SU-DHL-6 (cell line): ENCODE measurements at regions not wholly inside any gene's neighbourhood (a gene's known extent, or its start where the extent isn't known, plus 50 kb on each side); places are given as distances from the start of the nearest gene placed in this dataset.
"Not testable (repeated sequence)": the region's sequence is repeated elsewhere in the genome, so short reads cannot be mapped to it uniquely, and the experiment has no call there.

Source experiments
- H2AFZ ChIP-seq: fragments of 200-600 bp; sonication (generic); 2 replicates; pipeline ENCODE4 v1.6.1; 2014; ENCODE audit warnings: low read depth, mild to moderate bottlenecking, moderate library complexity, mixed read lengths, antibody characterized with exemption, low read length; ENCODE audit not compliant: severe bottlenecking
- H3F3A ChIP-seq: fragments of 200-600 bp; shearing (Covaris generic); 2 replicates; pipeline ENCODE4 v1.6.0; 2016; ENCODE audit warnings: antibody characterized with exemption, mild to moderate bottlenecking; ENCODE audit not compliant: insufficient read depth
- H3K27ac ChIP-seq: fragments of 200-600 bp; sonication (generic); 2 replicates; pipeline ENCODE4 v1.5.1; 2016; ENCODE audit warnings: low read depth, mild to moderate bottlenecking, low read length, moderate library complexity, mixed read lengths
- H3K27me3 ChIP-seq: fragments of 200-600 bp; sonication (generic), shearing (Covaris generic); 2 replicates; pipeline ENCODE4 v1.6.0; 2014; ENCODE audit warnings: mild to moderate bottlenecking, low read length
- H3K36me3 ChIP-seq: fragments of 200-600 bp; sonication (generic); 2 replicates; pipeline ENCODE4 v1.6.1; 2014; ENCODE audit warnings: mild to moderate bottlenecking, low read length, mixed read lengths
- H3K4me2 ChIP-seq: fragments of 300-600, 200-600 bp; shearing (Covaris generic), sonication (generic); 2 replicates; pipeline ENCODE4 v1.6.0; 2014; ENCODE audit warnings: low read length, low read depth, mild to moderate bottlenecking; ENCODE audit not compliant: poor library complexity, severe bottlenecking
- H3K4me3 ChIP-seq: fragments of 200-600 bp; sonication (generic); 2 replicates; pipeline ENCODE4 v1.5.1; 2014; ENCODE audit warnings: antibody characterized with exemption, low read length, mild to moderate bottlenecking, mixed read lengths; ENCODE audit not compliant: insufficient read depth, poor library complexity, severe bottlenecking
- H3K79me2 ChIP-seq: fragments of 200-600 bp; sonication (generic); 2 replicates; pipeline ENCODE4 v1.6.1; 2014; ENCODE audit warnings: mild to moderate bottlenecking, low read length, moderate library complexity; ENCODE audit not compliant: insufficient read depth
- H3K9ac ChIP-seq: fragments of 200-600 bp; sonication (generic); 2 replicates; pipeline ENCODE4 v1.7.0; 2014; ENCODE audit warnings: mild to moderate bottlenecking, low read length
- H3K9me2 ChIP-seq: fragments of 200-600 bp; sonication (generic); replicated peaks from 2 replicates; pipeline ENCODE4 v1.6.1; 2014; ENCODE audit warnings: low read length; ENCODE audit not compliant: insufficient read depth
- H3K9me3 ChIP-seq: fragments of 200-600 bp; sonication (generic); 2 replicates; pipeline ENCODE4 v1.6.1; 2014; ENCODE audit warnings: low read length, mixed read lengths; ENCODE audit not compliant: insufficient read depth
- H4K20me1 ChIP-seq: fragments of 200-600 bp; sonication (generic); 2 replicates; pipeline ENCODE4 v1.6.1; 2014; ENCODE audit warnings: low read depth, mild to moderate bottlenecking, antibody characterized with exemption, low read length, moderate library complexity, mixed read lengths
- CTCF ChIP-seq: fragments of 200-600 bp; sonication (generic); IDR thresholded peaks from one replicate; pipeline ENCODE4 v1.5.1; 2017; ENCODE audit warnings: antibody characterized with exemption, mild to moderate bottlenecking, low read length, moderate library complexity; ENCODE audit not compliant: insufficient read depth, poor library complexity, severe bottlenecking
- EZH2phosphoT487 ChIP-seq: fragments of 200-600 bp; sonication (generic), shearing (Covaris generic); conservative IDR thresholded peaks from 2 replicates; pipeline ENCODE4 v1.6.1; 2018; ENCODE audit warnings: mild to moderate bottlenecking, antibody characterized with exemption, low read length, moderate library complexity, mixed read lengths

GRCh38 chr5:174462129-174462528 lies 262.3 kb upstream of the MSX2 start:
- Histone ChIP-seq H3F3A (no peaks in the 10 kb centered on the region), H3K27me3 (no peaks in the 10 kb centered on the region), H3K4me3 (no peak overlapping the region), H3K9me2 (no peaks in the 10 kb centered on the region), H3K9ac (no peak overlapping the region), H3K4me2 (no peak overlapping the region), H3K36me3 (no peaks in the 10 kb centered on the region), H3K79me2 (no peaks in the 10 kb centered on the region), H3K9me3 (no peaks in the 10 kb centered on the region), H3K27ac (no peak overlapping the region), H4K20me1 (no peaks in the 10 kb centered on the region), H2AFZ (no peak overlapping the region)
- TF ChIP-seq EZH2phosphoT487, result no peak
- TF ChIP-seq CTCF, result no peak

- H3K9me3 ChIP-seq, result no peaks in the 10 kb centered on the region
- H3F3A ChIP-seq, result no peaks in the 10 kb centered on the region
- H3K27me3 ChIP-seq, result no peaks in the 10 kb centered on the region
- H2AFZ ChIP-seq, result no peak overlapping the region
- H3K36me3 ChIP-seq, result no peaks in the 10 kb centered on the region
- no peaks in the 10 kb centered on the region for H3K79me2 ChIP-seq
- no peaks in the 10 kb centered on the region for H4K20me1 ChIP-seq
- no peak for TF ChIP-seq CTCF
- TF ChIP-seq EZH2phosphoT487, result no peak
- no peak overlapping the region for H3K27ac ChIP-seq
- no peak overlapping the region for H3K9ac ChIP-seq
- H3K4me2 ChIP-seq, result no peak overlapping the region
- H3K9me2 ChIP-seq, result no peaks in the 10 kb centered on the region
- no peak overlapping the region for H3K4me3 ChIP-seq
Measured at GRCh38 chr5:174464504-174465165, 259.7 kb upstream of the MSX2 start.

DNA sequence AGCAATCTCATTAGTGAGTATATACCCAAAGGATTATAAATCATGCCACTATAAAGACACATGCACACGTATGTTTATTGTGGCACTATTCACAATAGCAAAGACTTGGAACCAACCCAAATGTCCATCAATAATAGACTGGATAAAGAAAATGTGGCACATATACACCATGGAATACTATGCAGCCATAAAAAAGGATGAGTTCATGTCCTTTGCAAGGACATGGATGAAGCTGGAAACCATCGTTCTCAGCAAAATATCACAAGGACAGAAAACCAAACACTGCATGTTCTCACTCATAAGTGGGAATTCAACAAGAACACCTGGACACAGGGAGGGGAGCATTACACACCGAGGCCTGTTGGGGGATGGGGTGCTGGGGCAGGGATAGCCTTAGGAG lies 252.9 kb upstream of the MSX2 start:
- not testable (repeated sequence) for H2AFZ ChIP-seq, H3K36me3 ChIP-seq, H3K4me2 ChIP-seq, H4K20me1 ChIP-seq, H3K9ac ChIP-seq, H3K9me3 ChIP-seq, H3F3A ChIP-seq, H3K9me2 ChIP-seq, H3K4me3 ChIP-seq, H3K79me2 ChIP-seq, H3K27ac ChIP-seq, H3K27me3 ChIP-seq

DNA sequence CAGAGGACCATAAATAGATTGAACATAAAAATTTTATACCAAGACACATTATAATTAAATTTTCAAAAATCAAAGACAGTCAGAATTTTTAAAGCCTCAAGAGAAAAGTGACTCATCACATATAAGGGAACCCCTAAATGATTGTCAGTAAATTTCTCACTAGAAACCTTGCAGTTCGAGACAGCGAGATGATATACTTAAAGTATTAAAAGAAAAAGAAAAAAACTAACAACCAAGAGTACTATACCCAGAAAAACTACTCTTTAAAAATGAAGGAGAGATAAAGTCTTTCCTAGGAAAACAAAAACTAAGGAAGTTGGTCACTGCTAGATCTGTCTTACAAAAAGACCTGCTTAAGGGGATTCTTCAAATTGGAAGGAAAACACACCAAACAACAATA lies 251.4 kb upstream of the MSX2 start:
- Histone ChIP-seq H3K9ac (no peak overlapping the region), H3K9me3 (no peaks in the 10 kb centered on the region), H3K79me2 (no peaks in the 10 kb centered on the region), H2AFZ (no peak overlapping the region), H4K20me1 (no peaks in the 10 kb centered on the region), H3K4me3 (no peak overlapping the region), H3K36me3 (no peaks in the 10 kb centered on the region), H3K27ac (no peak overlapping the region), H3K27me3 (no peaks in the 10 kb centered on the region), H3F3A (no peaks in the 10 kb centered on the region), H3K4me2 (no peak overlapping the region), H3K9me2 (no peaks in the 10 kb centered on the region)
- no peak for TF ChIP-seq EZH2phosphoT487
- TF ChIP-seq CTCF, result no peak

DNA sequence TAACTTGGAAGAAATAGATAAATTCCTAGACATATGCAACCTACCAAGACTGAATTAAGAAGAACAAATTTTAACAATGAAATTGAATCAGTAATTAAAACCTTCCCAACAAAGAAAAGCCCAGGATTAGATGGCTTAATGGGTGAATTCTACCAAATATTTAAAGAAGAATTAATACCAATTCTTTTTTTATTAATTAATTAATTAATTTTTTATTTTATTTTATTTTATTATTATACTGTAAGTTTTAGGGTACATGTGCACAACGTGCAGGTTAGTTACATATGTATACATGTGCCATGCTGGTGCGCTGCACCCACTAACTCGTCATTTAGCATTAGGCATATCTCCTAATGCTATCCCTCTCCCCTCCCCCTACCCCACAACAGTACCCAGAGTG lies 248.4 kb upstream of the MSX2 start:
- H3K36me3 ChIP-seq, H3K9me3 ChIP-seq, H3K79me2 ChIP-seq, H3F3A ChIP-seq, H3K4me2 ChIP-seq, H2AFZ ChIP-seq, H3K9me2 ChIP-seq, H3K27ac ChIP-seq, H3K27me3 ChIP-seq, H3K9ac ChIP-seq, H3K4me3 ChIP-seq, H4K20me1 ChIP-seq: not testable (repeated sequence)
